ENCODE measurements at regions not wholly inside any gene's neighbourhood (a gene's known extent, or its start where the extent isn't known, plus 50 kb on each side); places are given as distances from the start of the nearest gene placed in this dataset.
"Not testable (repeated sequence)": the region's sequence is repeated elsewhere in the genome, so short reads cannot be mapped to it uniquely, and the experiment has no call there.

GRCh38 chr1:59193443-59194093 lies 103.3 kb upstream of the FGGY start:
- peak; percentile 70 for DNase-seq

DNA sequence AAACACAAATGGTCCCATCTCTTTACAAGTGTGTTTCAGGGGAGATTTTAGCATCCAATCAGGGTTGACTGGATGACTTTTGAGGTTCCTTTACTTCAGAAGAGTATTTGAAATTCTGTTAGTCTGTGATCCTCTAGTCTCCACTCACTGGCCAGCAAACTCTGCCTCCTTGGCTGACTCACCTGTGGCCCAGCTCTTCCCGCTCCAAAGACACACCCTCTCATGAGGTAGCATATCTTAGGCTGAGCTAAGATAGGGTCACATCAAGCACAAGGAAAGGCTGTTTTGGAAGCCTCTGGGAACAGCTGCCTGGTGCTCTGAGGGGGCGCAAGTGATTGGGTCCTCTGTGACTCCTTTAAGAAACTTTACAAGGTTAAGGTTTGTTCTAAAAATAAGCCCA lies 102.3 kb upstream of the FGGY start:
- DNase-seq, result no peak

DNA sequence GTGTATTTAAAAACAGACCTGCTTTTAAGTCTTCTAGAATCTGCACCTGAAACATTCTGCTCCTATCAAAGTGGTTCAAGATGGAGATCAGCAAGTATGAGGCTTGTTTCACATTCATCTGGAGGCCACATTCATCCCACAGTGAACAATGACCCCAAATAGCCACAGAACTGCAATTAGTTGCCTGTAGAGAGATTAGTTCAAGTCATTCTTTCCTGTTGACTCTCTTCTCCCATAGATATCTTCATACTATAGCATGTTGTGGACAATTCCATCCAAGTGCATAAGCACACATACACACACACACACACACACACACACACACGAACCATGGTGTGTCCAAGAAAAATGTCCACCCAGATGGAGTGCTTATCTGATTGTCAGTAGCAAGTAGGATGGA lies 101.7 kb upstream of the FGGY start:
- DNase-seq, result no peak

DNA sequence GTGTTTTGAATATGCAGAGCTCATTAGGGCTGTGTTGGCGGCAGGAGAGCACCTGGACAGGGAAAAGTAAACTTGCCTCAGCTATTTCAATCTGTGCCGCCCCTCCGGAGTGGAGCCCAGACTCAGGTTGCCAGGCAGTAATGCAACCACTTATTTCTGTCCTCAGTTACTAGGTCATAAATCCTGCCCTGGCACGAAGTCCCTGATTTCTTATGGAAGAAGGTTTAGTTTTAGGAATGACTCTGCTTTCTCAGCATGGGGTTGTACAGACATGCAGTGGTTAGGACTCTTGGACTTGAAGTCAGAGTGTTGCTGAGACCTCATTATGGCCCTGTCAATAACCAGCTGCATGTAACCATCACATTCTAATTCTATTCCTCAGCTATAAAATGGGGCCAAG lies 98.3 kb upstream of the FGGY start:
- no peak for DNase-seq

- DNase-seq, result peak; percentile 42
Measured at GRCh38 chr1:59199147-59199546, 97.7 kb upstream of the FGGY start.

GRCh38 chr1:59199719-59200376 lies 97.0 kb upstream of the FGGY start:
- peak; percentile 94 for DNase-seq

DNA sequence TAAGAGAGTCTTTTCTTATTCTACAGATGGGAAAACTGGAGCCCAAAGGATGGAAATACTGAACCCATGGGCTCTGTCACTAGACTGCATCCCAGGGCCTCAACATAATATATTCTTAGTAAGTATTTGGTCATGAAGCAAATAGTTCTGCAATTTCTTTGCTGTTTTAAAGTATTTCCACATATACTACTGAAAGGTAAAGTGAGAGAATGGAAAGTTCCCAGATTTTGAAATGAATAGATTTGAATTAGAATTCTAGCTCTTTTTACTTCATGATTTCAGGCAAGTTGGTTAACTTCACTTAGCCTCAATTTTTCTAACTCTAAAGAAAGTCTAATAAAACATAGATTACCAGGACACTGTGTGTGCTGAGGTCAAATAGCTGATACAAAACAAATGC lies 95.6 kb upstream of the FGGY start:
- no peak for DNase-seq

DNA sequence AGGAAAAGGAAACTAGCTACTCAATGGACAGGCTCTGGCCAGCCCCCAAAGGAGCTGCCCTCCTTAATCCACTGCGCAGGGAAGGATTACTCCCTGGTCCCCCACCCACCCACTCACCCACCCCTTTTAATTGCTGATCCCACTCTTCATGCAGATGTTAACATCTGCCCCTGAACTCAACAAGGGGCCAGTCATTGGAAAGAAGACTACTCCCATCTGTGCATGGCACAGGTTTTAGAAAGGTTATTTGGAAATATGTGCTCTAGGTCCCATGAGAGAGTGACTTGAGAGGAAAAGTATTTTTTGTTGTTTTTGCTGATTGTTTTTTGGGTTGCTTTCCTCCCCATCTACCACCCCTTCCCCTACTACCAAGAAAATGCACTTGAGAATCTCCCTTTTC lies 94.4 kb upstream of the FGGY start:
- DNase-seq, result no peak

DNA sequence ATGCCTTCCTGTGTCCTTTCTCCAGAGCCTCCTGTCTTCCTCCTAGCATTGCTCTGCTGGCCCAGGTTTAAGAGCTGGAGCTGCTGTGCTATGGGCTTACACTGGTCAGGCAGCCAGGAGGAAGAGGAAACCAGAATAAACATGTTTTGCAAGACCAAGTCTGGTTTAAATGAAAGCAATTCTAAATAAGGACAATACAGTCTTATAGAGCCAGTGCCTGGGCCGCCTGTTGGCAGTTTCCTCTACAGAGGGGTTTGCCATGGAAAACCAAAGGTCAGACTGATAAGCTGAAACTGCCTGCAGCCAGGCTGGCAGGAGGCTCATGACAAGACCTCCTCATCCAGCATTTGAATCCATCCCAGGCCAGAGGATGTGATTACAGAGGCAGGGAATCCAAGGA lies 92.9 kb upstream of the FGGY start:
- peak; percentile 41 for DNase-seq

GRCh38 chr1:59206616-59207015 lies 90.3 kb upstream of the FGGY start:
- not testable (repeated sequence) for DNase-seq

DNA sequence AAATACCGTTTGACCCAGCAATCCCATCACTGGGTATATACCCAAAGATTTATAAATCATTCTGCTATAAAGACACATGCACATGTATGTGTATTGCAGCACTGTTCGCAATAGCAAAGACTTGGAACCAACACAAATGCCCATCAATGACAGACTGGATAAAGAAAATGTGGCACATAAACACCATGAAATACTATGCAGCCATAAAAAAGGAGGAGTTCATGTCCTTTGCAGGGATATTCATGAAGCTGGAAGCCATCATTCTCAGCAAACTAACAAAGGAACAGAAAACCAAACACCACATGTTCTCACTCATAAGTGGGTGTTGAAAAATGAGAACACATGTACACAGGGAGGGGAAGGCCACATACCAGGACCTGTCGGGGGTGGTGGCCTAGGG lies 86.5 kb upstream of the FGGY start:
- not testable (repeated sequence) for DNase-seq

- DNase-seq, result peak; percentile 24
Measured at GRCh38 chr1:59212706-59213105, 84.2 kb upstream of the FGGY start.

DNA sequence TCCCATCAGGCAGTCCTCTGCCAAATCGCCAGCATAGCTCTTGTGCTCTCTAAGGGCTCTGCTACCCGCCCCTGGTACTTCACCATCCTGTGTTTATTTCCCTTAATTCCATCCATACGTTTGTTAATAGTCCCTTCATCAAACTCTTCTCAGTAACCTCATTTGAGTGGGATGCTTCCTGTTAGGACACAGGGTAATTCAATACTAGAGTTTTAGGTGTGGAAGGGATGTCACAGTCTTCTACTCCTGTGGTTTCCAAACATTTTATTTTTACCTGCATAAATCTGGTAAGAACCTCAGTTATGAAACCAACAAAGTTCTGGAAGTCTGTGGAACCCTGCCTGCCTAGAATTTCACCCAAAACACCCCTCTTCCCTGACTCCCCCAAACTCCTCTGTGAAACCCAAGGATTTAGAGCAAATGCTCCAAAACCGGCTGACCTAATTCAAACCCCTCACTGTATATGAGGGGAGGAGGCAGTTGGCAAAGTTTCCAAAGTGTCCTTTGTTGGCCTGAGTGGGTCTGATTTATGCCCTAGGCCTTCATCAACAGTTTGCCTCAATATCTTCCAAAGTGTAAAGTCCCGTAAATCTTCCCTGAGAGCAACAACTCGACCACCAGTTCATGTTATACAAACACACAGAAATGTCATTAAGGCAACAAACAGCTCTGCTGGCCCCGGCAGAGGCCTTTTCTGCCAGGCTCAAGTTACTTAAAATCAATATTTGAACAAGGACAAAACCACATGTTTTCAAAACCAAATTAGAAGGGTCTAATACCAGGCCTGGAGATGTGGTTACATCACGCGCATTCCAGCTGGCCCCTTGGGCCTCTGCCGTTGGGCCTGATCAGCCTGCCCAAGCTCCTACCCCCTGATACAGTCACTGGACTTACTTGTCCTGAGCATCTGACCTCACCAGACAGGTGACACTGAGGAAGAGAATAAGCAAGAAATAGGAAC lies 82.4 kb upstream of the FGGY start:
- peak; percentile 98 for DNase-seq

- peak; percentile 98 for DNase-seq
Measured at GRCh38 chr1:59215766-59216291, 81.1 kb upstream of the FGGY start.

GRCh38 chr1:59217439-59217838 lies 79.5 kb upstream of the FGGY start:
- not testable (repeated sequence) for DNase-seq

DNA sequence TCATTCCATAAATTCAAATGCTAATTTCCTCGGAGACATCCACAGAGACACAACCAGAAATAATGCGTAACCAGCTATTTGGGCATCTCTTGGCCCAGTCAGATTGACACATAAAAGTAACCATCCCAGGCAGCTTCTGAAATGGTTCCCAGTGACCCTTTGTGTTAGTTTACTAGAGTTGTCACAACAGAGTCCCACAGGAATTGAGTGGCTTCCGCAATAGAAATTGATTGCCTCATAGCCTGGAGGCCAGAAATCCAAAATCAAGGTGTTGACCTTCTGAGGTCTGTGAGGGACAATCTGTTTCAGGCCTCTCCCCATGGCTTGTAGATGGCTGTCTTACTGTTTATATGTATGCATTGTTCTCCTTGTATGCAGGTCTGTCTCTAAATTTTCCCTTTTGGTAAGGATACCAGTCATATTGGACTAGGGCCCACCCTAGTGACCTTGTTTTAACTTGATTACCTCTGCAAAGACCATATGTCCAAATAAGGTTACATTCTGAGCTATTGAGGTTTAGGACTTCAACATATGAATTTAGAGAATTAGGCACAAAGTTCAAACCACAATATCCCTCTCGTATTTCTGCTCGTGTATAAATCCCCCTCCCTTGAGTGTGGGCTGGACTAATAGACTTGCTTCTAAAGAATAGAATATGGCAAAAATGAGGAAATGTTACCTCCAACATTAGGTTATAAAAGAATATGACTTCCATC lies 78.2 kb upstream of the FGGY start:
- no peak for DNase-seq

- DNase-seq, result peak; percentile 37
Measured at GRCh38 chr1:59219916-59220315, 77.0 kb upstream of the FGGY start.

- DNase-seq, result peak; percentile 20
Measured at GRCh38 chr1:59220356-59220755, 76.5 kb upstream of the FGGY start.

GRCh38 chr1:59223198-59223597 lies 73.7 kb upstream of the FGGY start:
- DNase-seq, result no peak

DNA sequence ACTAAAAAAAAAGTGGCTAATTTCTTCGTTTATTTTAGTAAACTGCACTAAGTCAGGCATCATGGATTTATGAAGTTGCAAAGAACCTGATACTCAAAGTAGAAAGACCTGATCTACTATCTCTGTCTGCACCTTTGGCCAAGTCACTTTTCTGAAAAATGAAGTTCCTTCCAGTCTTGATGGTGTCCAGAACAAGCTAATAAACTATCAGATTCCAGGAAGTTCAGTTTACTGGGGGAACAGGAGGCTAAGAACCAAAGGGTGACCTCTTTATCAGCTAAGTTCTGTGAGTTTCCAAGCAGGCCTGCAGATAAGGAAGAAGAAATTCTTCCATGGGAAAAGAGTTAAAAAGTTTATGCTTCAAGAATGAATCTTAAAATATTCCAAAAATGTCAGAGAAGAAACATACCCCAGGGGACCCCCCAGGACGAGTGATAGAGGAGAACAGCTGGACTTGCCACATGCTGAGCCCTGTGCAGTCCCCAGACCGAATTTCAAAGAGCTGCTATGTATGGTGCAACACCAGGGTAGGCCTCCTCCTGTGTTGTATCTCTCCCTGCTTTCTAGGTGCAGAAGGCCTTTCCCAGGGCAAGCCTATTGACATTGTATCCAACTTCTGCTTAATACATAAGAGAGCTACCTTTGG lies 72.8 kb upstream of the FGGY start:
- DNase-seq, result no peak

DNA sequence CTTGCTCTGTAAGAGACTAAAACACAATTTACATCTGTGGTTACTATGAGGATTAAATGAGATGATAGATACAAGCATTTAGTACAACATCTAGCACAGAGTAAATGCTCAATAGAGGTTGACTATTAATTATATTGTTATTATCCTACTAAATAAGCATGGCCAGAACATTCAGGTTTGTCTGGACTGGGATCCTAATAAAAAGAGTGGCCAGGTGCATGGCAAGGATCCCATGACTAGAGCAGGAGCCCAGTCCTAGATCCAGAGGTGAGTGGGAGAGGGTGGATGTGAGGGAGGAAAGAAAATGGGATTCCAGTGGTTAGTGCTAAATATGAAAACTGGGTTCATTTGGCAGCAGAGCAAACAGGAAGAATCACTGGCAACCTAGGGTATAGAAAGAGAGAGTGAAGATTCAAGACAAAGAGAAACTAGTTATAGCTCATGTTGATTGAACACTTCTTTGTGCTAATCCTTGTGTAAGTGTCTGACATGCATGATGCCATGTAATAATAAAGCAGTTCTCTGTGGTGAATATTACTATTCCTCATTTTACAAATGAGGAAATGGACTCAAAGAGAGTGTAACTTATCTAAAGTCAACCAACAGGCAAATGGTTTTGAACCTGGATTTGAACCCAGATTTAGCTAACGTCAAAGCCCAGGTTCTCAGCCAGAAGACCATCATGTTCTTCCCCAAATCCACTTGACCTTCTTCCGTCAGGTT lies 71.1 kb upstream of the FGGY start:
- DNase-seq, result no peak

- DNase-seq, result peak; percentile 21
Measured at GRCh38 chr1:59229138-59229537, 67.8 kb upstream of the FGGY start.

Data from DMS53 (cell line).